ENCODE measurements at regions not wholly inside any gene's neighbourhood (a gene's known extent, or its start where the extent isn't known, plus 50 kb on each side); places are given as distances from the start of the nearest gene placed in this dataset.

DNA sequence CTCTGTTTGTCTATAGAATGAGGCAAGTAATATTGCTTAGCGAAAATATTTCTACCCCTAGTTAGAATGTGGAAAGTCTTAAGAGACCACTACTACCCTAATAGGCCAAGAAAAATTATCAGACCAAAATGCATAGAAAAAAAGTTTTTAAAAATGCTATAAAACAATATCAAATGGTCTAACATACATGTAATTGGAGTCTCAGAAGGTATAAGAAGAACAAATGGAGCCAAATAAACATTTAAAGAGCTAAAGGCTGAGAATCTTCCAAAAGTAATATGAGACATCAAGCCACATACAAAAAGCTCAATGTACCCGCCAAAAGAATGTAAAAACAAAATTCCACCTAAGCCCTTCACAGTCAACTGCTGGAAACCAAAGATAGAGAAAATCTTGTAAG, 133.5 kb upstream of the GADL1 start:
- no peaks in the 10 kb centered on the region for H3K9me3 ChIP-seq
- no peak overlapping the region for H3K4me3 ChIP-seq
- intact Hi-C loops (cut with DNase I) = no loop called here
- no peak overlapping the region for H3K27ac ChIP-seq
- no peaks in the 10 kb centered on the region for H3K27me3 ChIP-seq
- no peaks in the 10 kb centered on the region for H3K4me1 ChIP-seq
- TF ChIP-seq, protein P1, sequence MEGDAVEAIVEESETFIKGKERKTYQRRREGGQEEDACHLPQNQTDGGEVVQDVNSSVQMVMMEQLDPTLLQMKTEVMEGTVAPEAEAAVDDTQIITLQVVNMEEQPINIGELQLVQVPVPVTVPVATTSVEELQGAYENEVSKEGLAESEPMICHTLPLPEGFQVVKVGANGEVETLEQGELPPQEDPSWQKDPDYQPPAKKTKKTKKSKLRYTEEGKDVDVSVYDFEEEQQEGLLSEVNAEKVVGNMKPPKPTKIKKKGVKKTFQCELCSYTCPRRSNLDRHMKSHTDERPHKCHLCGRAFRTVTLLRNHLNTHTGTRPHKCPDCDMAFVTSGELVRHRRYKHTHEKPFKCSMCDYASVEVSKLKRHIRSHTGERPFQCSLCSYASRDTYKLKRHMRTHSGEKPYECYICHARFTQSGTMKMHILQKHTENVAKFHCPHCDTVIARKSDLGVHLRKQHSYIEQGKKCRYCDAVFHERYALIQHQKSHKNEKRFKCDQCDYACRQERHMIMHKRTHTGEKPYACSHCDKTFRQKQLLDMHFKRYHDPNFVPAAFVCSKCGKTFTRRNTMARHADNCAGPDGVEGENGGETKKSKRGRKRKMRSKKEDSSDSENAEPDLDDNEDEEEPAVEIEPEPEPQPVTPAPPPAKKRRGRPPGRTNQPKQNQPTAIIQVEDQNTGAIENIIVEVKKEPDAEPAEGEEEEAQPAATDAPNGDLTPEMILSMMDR (IDR thresholded peaks at IDR 0.05) = no peak
- no peaks in the 10 kb centered on the region for H3K36me3 ChIP-seq
- no peak for DNase-seq (ENCODE audit: extremely low spot score in 2 of 2)

DNA sequence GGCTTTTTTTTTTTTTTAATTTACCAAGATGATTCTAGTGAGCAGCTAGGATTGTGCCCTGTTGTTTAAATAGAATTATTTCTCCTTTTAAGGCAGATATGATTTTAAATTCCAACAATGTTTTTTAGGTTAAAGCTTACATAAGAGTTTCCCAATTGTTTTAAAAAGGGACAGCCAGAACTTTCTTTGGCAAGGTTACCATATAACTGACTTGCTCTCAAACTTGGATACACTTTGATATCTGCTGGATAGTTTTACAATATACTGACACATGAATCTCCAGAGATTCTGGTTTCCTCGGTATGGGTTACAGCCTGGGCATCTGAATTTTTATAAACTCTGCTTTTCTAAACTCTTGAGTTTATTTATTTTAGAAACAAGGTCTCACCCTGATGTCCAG, 134.3 kb upstream of the GADL1 start:
- Histone ChIP-seq H3K9me3 (no peaks in the 10 kb centered on the region), H3K27me3 (no peaks in the 10 kb centered on the region), H3K4me3 (no peak overlapping the region), H3K27ac (no peak overlapping the region), H3K4me1 (no peaks in the 10 kb centered on the region), H3K36me3 (no peaks in the 10 kb centered on the region)
- intact Hi-C loops (cut with DNase I) = no loop called here
- TF ChIP-seq POLR2A (IDR thresholded peaks at IDR 0.05) = no peak
- TF ChIP-seq, protein P1 (IDR thresholded peaks at IDR 0.05) = no peak
- DNase-seq (ENCODE audit: extremely low spot score in 2 of 2) = no peak

DNA sequence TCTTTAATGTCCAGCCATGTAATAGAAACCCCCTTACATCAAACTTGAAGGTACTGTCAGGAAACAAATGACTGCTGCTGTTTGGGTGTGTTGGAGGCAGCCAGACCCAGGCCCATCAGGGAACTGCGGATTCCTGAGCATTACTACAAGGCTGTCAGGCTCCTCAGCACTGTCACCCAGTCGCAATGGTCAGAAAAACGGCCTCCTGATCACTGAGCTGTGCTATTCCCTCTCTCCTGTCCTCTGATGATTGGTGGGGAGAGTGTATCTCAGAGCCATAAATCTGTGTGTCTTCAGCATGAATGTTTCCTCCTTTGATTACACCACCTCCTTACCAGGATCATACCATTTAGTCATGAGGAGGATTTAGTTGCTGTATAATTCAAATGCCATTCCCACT, 135.2 kb upstream of the GADL1 start:
- Histone ChIP-seq H3K4me1 (no peaks in the 10 kb centered on the region), H3K4me3 (no peak overlapping the region), H3K27ac (no peak overlapping the region), H3K9me3 (no peaks in the 10 kb centered on the region), H3K27me3 (no peaks in the 10 kb centered on the region), H3K36me3 (no peaks in the 10 kb centered on the region)
- no peak for DNase-seq (ENCODE audit: extremely low spot score in 2 of 2)
- TF ChIP-seq POLR2AphosphoS5 (IDR thresholded peaks at IDR 0.05; ENCODE audit: insufficient read depth in 1 of 2, low read depth in 1 of 2) = no peak
- TF ChIP-seq, protein P1 (IDR thresholded peaks at IDR 0.05) = no peak
- TF ChIP-seq POLR2A (IDR thresholded peaks at IDR 0.05) = no peak
- intact Hi-C loops (cut with DNase I) = no loop called here

DNA sequence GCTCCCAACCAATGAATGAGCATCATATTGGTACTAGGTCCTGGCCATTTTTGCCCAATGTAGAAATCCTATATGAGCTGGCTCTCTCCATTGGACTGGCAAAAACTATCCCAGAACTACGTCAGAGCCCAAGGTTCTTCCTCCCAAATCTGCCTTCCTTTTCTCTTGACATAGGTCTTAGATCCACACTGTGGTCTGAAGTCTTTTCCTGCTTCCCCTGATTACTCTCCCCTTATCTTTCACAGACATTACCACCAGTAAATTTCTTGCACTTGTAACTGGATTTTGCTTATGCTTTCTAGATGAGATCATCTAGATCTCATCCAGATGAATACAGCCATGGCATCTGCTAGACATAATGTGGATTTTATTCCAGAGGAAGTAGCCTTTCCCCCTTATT, 141.2 kb upstream of the GADL1 start:
- no peak overlapping the region for H3K27ac ChIP-seq
- no peak overlapping the region for H3K4me3 ChIP-seq
- no peak for DNase-seq (ENCODE audit: extremely low spot score in 2 of 2)
- no peaks in the 10 kb centered on the region for H3K36me3 ChIP-seq
- intact Hi-C loops (cut with DNase I) = no loop called here
- no peak for TF ChIP-seq POLR2A (IDR thresholded peaks at IDR 0.05)
- no peak for TF ChIP-seq POLR2AphosphoS5 (IDR thresholded peaks at IDR 0.05; ENCODE audit: insufficient read depth in 1 of 2, low read depth in 1 of 2)
- TF ChIP-seq, protein P1 (IDR thresholded peaks at IDR 0.05) = no peak
- no peaks in the 10 kb centered on the region for H3K9me3 ChIP-seq
- H3K27me3 ChIP-seq = no peaks in the 10 kb centered on the region
- H3K4me1 ChIP-seq = no peaks in the 10 kb centered on the region

DNA sequence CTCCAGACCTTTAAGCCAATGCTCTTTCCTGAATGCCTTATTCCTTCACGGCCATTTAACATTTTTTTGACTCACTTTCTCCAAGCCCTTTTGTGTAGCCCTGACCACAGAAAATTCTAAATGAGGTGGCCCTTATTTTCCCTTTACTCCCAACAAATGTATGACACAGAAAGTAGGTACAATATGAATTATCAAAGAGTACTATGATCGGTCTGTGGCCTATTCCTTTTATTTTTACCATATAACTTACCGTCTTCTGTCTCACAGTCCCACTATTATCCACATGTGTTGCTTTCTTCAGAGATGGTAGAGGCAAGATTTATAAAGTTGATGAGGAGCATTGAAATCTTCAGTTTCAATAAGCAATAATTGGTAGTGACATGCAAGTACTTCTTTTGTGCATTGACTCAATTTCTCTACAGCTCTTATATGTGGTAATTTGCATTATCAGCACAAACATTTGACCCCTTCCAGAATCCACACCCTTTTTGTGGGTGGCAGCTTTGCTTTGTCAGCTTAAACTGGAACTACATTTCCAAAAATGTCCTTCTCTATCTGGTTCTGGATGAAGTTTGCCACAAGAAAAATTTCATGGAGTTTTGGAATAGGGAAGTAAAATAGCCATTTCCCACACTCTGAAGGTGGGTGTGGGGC, 143.8 kb upstream of the GADL1 start:
- TF ChIP-seq, protein P1 (IDR thresholded peaks at IDR 0.05) = no peak
- TF ChIP-seq POLR2AphosphoS5 (IDR thresholded peaks at IDR 0.05; ENCODE audit: insufficient read depth in 1 of 2, low read depth in 1 of 2) (no peak), POLR2A (IDR thresholded peaks at IDR 0.05) (no peak)
- H3K27ac ChIP-seq = no peak overlapping the region
- DNase-seq (ENCODE audit: extremely low spot score in 2 of 2) = no peak
- H3K36me3 ChIP-seq = no peaks in the 10 kb centered on the region
- no peak overlapping the region for H3K4me3 ChIP-seq
- H3K27me3 ChIP-seq = no peaks in the 10 kb centered on the region
- H3K9me3 ChIP-seq = no peaks in the 10 kb centered on the region
- no peaks in the 10 kb centered on the region for H3K4me1 ChIP-seq
- intact Hi-C loops (cut with DNase I) = no loop called here

All from vagina (tissue), 2 donors.